Stomach (tissue), 4 donors: ENCODE measurements at regions not wholly inside any gene's neighbourhood (a gene's known extent, or its start where the extent isn't known, plus 50 kb on each side); places are given as distances from the start of the nearest gene placed in this dataset.

Source experiments
- EP300 ChIP-seq: sonication (generic); formaldehyde crosslinking; IDR thresholded peaks from one replicate; pipeline ENCODE4 v1.6.1; 2017; ENCODE audit warnings: antibody characterized with exemption
- POLR2A ChIP-seq, 4 donors: fragments of 450-650 bp; IDR thresholded peaks; one replicate each; pipeline ENCODE4 v1.6.1; 2016; ENCODE audit warnings: antibody characterized with exemption in 4 of 4, control low read depth in 2 of 4, mild to moderate bottlenecking in 1 of 4, moderate library complexity in 1 of 4
- POLR2AphosphoS5 ChIP-seq, 3 donors: sonication (generic); formaldehyde crosslinking; IDR thresholded peaks; one replicate each; pipeline ENCODE4 v1.6.1; 2016; ENCODE audit warnings: antibody characterized with exemption in 3 of 3
- TF ChIP-seq, protein P1 (sequence below), 7 experiments: fragments of 450-650 bp in 4 of 7; fragments of 200-600 bp in 3 of 7; sonication (generic) in 3 of 7; IDR thresholded peaks; one replicate each; pipeline ENCODE4 v1.5.1; 2016 to 2019; ENCODE audit warnings: antibody characterized with exemption in 7 of 7, control low read depth in 2 of 7, mild to moderate bottlenecking in 1 of 7

DNA sequence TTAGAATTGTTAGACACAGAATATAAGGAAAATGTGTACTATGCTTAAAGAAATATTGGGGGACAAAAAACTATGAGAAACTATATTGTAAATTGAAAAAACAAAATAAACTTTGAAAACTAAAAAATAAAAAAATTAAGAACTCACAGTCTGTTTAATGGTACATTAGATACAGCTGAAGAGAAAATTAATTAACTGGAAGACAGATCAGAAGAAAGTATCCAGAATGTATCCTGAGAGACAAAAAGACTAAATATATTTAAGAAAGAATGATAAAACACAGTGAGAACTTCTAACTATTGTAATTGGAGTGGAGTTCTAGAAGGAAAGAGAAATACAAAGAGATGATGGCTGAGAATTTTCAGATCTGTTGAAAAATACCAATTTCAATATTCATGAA, 57.6 kb upstream of the SH3PXD2B start:
- TF ChIP-seq, protein P1, sequence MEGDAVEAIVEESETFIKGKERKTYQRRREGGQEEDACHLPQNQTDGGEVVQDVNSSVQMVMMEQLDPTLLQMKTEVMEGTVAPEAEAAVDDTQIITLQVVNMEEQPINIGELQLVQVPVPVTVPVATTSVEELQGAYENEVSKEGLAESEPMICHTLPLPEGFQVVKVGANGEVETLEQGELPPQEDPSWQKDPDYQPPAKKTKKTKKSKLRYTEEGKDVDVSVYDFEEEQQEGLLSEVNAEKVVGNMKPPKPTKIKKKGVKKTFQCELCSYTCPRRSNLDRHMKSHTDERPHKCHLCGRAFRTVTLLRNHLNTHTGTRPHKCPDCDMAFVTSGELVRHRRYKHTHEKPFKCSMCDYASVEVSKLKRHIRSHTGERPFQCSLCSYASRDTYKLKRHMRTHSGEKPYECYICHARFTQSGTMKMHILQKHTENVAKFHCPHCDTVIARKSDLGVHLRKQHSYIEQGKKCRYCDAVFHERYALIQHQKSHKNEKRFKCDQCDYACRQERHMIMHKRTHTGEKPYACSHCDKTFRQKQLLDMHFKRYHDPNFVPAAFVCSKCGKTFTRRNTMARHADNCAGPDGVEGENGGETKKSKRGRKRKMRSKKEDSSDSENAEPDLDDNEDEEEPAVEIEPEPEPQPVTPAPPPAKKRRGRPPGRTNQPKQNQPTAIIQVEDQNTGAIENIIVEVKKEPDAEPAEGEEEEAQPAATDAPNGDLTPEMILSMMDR (IDR thresholded peaks at IDR 0.05), result no peak
- TF ChIP-seq POLR2A (IDR thresholded peaks at IDR 0.05) (no peak), POLR2AphosphoS5 (IDR thresholded peaks at IDR 0.05) (no peak), EP300 (no peak)
